HG03378 (cell line): ENCODE measurements at regions not wholly inside any gene's neighbourhood (a gene's known extent, or its start where the extent isn't known, plus 50 kb on each side); places are given as distances from the start of the nearest gene placed in this dataset.

Source experiments
- ATAC-seq: cut with Tn5 transposase; IDR thresholded peaks from one replicate; pipeline ENCODE4 v1.9.1; 2021; ENCODE audit warnings: mild to moderate bottlenecking, moderate library complexity; ENCODE audit not compliant: unreplicated experiment

DNA sequence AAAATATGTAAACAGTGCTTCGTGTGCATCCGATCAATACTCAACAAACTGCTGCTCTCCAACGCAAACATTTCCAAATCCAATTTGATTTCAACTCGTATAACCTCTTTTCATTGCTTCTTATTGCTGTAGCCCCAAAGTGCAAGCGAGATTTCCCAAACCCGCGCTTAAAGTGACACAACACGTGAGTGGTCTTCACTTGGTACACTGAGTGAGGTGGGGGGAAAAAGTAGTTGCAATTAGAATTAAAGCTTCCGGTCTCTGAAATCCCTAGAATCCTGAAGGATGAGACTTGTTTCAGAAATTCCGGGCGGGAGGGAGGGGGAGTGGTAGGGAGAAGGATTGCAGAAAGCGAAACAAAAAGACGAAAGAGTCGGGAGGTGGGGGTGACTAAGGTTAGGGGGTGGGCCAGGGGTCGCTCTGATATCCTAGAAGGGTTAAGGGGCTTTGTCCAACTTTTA lies 387.5 kb downstream of the BCAT1 start:
- no peak for ATAC-seq

- ATAC-seq, result no peak
These were observed 388.1 kb downstream of the BCAT1 start for GRCh38 chr12:24560831-24561271.

- ATAC-seq, result no peak
These were observed 388.6 kb downstream of the BCAT1 start for GRCh38 chr12:24560192-24560775.

DNA sequence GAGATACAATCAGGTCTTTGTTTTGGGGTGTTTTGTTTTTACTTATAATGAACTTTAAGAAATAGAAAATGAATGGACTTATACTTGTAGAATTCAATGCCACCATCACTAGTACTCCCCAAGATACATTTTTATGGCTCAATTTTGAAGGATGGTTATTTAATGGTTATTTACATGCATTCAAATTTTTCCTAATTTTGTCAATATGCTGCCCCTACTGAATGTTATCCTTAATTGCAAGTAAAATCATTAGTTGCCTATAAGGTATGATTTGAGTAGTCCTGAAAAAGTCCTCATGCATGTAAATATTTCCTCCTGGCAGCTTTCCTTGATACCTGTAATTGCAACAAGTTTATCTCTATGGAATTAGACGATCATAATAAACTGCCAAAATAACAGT lies 391.2 kb downstream of the BCAT1 start:
- no peak for ATAC-seq

DNA sequence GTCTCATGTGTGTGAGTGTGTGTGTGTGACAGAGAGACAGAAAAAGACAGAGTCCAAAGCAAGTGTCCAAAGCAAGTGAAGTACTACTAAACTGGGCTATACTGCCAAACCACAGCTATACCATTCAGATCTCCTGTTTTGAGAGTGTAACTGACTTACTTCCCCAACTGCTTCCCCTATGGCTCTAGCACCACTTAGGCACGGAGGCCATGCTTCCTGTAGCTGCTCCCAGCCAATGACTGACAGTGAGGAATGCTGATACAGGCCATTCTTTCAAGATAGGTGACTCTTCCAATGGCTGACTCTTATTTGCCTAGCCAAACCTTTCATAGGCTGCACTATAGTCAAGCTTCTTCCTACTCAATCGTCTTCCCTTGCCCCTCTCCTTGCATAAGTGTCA lies 393.2 kb downstream of the BCAT1 start:
- no peak for ATAC-seq

- ATAC-seq, result no peak
These were observed 394.1 kb downstream of the BCAT1 start for GRCh38 chr12:24554612-24555295.

DNA sequence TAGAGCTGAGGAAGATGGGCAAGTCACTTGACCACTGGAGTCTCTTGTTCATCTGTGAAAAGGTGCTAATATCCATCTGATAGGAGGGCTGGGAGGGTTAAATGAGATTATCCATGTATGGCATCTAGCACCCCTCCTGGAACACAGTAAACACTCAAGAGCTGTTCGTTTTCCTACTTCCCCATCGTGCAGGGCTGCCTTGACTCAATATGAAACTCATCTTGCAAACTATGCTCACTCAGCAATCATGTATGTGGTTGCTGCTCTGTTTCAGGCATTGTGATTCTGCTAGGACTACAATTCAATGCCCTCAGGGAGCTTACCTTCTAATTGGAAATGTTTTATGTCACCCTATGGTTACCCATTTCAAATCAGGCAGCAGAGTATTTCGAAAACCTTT lies 395.6 kb downstream of the BCAT1 start:
- no peak for ATAC-seq

DNA sequence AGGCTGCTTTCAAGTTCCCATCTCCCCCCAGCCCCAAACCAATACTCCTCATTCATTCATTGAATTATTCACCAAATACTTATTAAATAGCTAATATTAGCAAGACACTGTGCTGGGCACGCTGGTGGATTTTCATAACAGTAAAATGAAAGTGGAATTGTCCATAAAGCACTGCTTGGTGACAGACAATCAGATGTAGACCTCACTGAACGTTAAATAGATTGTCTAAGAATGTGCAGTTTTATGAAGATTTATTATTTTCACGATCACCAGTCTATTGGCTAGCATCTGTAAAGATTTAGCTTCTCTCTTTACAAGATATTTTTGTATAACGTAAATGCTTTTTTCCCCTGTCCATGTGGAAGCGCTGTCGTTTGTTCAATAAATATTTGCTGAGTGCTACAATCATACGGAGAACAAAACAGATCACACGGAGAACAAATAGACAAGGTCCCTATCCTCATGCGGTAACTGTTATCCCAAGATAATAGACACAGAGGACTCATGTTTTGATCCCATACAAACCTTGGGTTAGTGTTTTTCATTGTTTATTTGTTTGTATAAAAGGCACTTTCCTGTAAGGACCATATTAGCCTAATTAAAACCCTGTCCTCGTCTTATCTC lies 397.6 kb downstream of the BCAT1 start:
- ATAC-seq, result no peak

GRCh38 chr12:24550609-24551008 lies 398.3 kb downstream of the BCAT1 start:
- no peak for ATAC-seq

DNA sequence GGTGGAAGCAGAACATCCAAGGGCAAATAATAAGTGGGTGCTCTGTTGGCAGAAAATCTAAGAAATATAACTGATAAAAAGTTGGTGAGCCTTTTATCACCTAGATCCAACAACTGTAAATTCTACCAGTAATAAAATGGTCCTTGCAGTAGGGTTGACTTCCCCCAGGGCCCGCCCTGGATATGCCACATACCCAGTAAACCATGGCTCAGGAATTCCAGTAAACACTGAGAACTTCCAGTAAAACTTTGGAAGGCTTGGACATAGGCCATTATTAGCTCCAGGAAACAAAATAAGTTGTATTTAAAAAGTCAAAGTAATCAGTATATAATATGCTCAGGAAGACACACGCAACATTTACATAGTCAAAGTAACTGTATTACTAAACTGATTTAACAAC lies 402.2 kb downstream of the BCAT1 start:
- no peak for ATAC-seq

DNA sequence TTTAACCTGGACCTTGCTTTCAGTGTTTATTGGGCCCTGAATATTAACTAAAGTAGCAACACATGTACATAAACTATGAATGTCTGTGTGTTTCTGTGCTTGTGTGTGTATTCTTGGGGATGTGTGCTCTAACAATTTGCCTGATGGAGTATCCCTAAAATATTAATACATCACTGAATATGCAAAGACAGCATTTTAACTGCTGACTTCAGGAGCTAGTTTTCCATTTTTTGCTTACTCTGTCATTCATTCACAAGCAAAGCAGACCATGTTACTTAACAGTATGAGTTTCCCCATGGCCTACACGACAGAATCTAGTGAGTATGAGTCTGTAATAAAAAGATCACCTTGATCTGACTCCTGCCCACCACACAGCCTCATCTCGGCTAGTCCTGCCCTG lies 402.8 kb downstream of the BCAT1 start:
- no peak for ATAC-seq

DNA sequence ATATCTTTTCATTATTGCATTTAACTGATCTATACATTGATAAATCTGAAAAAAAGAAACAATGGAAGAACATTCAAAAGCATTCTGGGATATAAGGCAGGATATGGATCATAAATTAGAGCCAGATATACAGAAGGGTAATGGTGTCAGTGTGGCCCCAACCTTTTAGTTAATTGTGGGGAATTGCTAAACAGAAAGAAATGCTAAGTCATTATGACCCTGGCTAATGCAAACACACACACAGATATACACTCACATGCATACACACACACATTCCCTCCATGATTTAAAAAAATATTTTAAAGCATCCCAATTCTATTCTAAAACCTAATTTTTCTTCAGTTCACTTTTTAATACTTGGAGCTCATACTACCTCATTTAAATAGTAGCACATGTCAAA lies 404.5 kb downstream of the BCAT1 start:
- no peak for ATAC-seq

- no peak for ATAC-seq
These were observed 407.6 kb downstream of the BCAT1 start for GRCh38 chr12:24541193-24541871.

DNA sequence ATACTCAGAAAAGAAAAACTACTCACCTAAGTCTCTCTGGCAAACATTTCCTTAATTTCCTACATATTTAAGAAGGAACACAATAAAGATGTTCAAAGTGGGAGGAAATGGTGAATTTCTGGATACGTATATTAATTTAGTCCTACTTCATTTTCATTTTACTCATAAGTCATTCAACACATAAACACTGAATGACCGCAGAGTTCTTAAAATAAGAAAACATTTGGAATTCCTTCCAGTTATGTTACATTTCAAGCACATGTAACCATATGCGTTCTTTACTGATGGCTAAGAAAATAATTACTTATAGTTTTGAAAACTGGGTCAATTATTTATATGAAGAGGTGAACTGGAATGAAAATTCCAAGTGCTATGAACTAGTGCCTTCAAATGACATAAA lies 409.3 kb downstream of the BCAT1 start:
- ATAC-seq, result no peak

DNA sequence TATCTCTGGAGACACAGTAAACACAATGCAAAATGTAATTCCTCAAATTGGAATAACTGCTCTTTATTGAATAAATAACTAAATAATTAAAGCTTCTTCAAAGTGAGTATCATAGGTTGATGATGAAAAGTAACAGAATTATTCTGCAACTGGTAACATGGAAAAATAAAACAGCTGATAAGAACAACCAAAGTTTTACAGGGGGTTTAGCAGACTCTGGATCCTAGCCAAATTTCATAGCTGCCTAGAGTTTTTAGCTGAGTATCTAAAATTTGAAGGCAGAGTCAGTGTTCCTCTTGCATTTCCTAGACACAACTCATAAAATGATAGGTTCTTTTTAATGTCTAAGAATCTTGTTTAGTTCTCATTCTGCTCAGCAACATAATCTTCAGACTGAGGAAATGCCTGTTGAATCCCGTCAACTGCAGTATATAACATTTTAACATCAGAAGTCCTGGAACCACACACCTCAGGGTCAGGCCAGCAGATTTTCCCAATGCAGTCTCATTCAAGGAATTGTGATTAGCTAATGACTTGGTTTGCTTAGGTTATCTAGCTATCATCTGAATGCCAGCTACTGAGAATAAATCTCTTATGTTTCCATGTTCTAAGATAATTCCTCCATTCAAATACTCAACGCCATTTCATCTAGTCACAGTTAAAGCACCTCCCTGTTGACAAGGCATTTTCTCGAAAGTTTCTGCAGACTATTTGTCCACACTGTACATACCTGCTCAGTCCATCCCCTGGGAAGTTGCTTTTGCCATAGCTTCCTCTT lies 411.6 kb downstream of the BCAT1 start:
- no peak for ATAC-seq

DNA sequence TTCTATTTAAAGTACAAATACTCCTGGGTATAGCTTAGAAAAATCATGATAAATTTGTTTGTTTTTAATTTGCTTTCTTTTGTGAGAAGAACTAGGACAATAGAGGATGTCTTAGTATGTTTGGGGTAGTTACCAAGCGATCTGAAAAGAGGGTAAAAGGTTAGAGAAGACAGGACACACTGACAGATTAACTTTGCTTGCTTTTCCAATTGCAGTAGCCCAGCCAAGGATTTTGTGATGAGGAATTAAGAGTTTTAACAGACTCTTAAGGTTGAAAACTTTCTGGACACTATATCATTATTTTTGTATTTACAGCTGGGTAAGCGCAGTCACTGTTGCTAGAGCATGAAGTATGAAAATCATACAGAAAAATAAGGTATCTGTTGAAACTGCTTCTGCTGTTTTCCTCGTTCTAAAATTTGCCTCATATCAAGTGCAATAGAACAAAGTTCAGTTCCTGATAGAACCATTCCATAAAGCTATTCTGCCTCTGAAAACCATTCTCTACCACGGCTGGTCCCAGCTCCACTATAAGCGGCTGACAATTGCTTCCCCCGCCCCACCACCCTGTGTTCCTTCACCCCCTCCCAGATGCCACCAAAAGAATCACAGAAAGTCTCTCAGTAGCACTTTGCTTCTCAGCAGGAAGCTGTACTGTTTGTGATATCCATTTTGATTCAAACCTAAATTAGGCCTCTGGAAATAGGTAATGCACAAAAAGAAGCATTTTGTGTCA lies 413.4 kb downstream of the BCAT1 start:
- ATAC-seq, result no peak

DNA sequence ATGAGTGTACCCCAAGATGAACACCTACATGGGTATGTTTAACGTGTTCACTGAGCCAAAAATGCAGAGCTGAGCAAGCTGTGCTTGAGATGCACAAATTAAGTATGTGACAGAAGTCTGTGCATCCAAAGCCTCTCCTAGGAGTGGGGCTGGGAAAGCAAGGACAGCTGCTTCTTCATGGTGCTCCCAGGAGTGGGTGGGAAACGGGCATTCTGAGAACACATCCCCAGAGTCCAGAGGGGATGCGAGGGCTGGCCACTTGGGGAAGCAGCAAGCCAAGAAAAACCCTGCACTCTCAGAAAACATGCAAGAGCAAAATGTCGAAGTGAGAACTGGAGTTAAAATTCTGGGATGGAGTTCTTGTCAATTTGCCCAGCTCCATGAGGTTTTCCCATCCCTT lies 414.3 kb downstream of the BCAT1 start:
- ATAC-seq, result no peak

- no peak for ATAC-seq
These were observed 415.1 kb downstream of the BCAT1 start for GRCh38 chr12:24533716-24534352.

DNA sequence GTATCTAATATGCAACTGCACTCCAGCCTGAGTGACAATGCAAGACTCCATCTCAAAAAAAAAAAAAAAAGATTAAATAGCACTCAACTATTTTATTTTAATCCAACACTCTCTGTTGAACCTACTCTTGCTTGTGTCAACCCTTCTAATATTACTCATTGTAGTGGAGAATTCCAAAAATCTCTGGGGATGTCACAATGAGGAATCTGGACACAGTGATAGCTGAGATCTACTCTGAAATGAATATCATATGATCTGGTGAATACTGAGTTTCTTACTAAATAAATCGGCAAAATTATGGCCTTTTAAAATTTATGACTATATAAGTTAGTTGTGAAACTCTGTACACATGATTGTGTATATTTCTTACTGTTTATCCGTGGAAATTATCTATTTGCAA lies 418.2 kb downstream of the BCAT1 start:
- no peak for ATAC-seq

- no peak for ATAC-seq
These were observed 421.8 kb downstream of the BCAT1 start for GRCh38 chr12:24527102-24527501.
